Right lobe of liver (tissue), 6 donors: ENCODE measurements at regions not wholly inside any gene's neighbourhood (a gene's known extent, or its start where the extent isn't known, plus 50 kb on each side); places are given as distances from the start of the nearest gene placed in this dataset.

Experiments used
- ATAC-seq, 4 donors: fragments of 200-7000 bp; cut with Tn5 transposase; one replicate each; pipeline ENCODE4 v1.9.1; 2020; ENCODE audit warnings: mild to moderate bottlenecking in 4 of 4, moderate library complexity in 4 of 4
- DNase-seq, 3 donors: peaks; one replicate each; pipeline ENCODE4 v3.0.0-alpha.2; 2020
- H3K27ac ChIP-seq, 3 donors: fragments of 200-600 bp; one replicate each; pipeline ENCODE4 v1.8.0; 2022
- H3K27me3 ChIP-seq, 2 donors: fragments of 200-600 bp; one replicate each; pipeline ENCODE4 v1.8.0; 2022
- H3K36me3 ChIP-seq, 4 donors: fragments of 200-600 bp; sonication (generic) in 1 of 4; one replicate each; pipeline versions ENCODE4 v1.5.1 to v1.8.0; 2017 to 2022; ENCODE audit warnings: control low read depth in 1 of 4
- H3K4me1 ChIP-seq, 4 donors: fragments of 200-600 bp; sonication (generic) in 1 of 4; one replicate each; pipeline versions ENCODE4 v1.5.1 to v1.8.0; 2017 to 2022; ENCODE audit warnings: control low read depth in 1 of 4
- H3K4me3 ChIP-seq, 3 donors: fragments of 200-600 bp; one replicate each; pipeline ENCODE4 v1.8.0; 2022
- H3K9me3 ChIP-seq, 4 donors: fragments of 200-600 bp; sonication (generic) in 1 of 4; one replicate each; pipeline versions ENCODE4 v1.5.1 to v1.8.0; 2017 to 2022; ENCODE audit warnings: control low read depth in 1 of 4
- CTCF ChIP-seq, 4 donors: fragments of 200-600 bp in 3 of 4; fragments of 450-650 bp in 1 of 4; IDR thresholded peaks; one replicate each; pipeline versions ENCODE4 v1.5.1 to v1.8.0; 2016 to 2022; ENCODE audit warnings: antibody characterized with exemption in 4 of 4, mild to moderate bottlenecking in 2 of 4
- POLR2A ChIP-seq: fragments of 450-650 bp; IDR thresholded peaks from one replicate; pipeline ENCODE4 v1.6.1; 2017; ENCODE audit warnings: antibody characterized with exemption, mild to moderate bottlenecking
- WGBS: methylation state at CpG from one replicate; pipeline ENCODE4 v1.1.6; 2018; ENCODE audit warnings: low coverage, low lambda C conversion rate; ENCODE audit not compliant: insufficient coverage; ENCODE audit errors: missing lambda C conversion rate; 5-methylcytosine and 5-hydroxymethylcytosine counted together
- intact Hi-C, 2 donors: fragments of 100-400 bp; cut with DNase I; formaldehyde crosslinking; loops; one replicate each; pipeline versions ENCODE4 v1.11.2 to v1.14.1; 2022
- donor health status: DM: no; HTN: yes; CAD: no.
- donor health status: DM: no; HTN: no; CAD: no.
- donor health status: DM: no; HTN: no; CAD: no.
- donor health status: DM: no; HTN: yes; CAD: no.
- donor health status: DM: no; HTN: yes; CAD: no.

GRCh38 chr19:30070198-30070967, 128.3 kb downstream of the URI1 start:
- no peak for TF ChIP-seq CTCF (IDR thresholded peaks at IDR 0.05)
- TF ChIP-seq POLR2A: no peak
- H3K4me3 ChIP-seq: no peak overlapping the region
- no peaks in the 10 kb centered on the region for H3K9me3 ChIP-seq
- peaks cover 0 to 2% (median 0%) of the 10 kb centered on the region in 4 donors for H3K4me1 ChIP-seq
- no peaks in the 10 kb centered on the region for H3K36me3 ChIP-seq
- no peak overlapping the region for H3K27ac ChIP-seq
- WGBS: 53% methylated on average over 13 of the region's 29 CpGs
- H3K27me3 ChIP-seq: no peaks in the 10 kb centered on the region
- DNase-seq: peak in 2 of 3 donors; percentile 28 to 42
- ATAC-seq: no peak
- intact Hi-C loops: no loop called here

- H3K4me1 ChIP-seq: no peaks in the 10 kb centered on the region
- 53% methylated on average over 4 of the region's 26 CpGs for WGBS
- no peak overlapping the region for H3K4me3 ChIP-seq
Observed at GRCh38 chr19:30070968-30071632, 129.1 kb downstream of the URI1 start.

GRCh38 chr19:30071871-30072270, 129.8 kb downstream of the URI1 start:
- intact Hi-C loops: no loop called here
- ATAC-seq: no peak
- no peak for TF ChIP-seq CTCF (IDR thresholded peaks at IDR 0.05)
- no peak for TF ChIP-seq POLR2A
- Histone ChIP-seq H3K27ac (no peak overlapping the region), H3K4me3 (no peak overlapping the region), H3K27me3 (no peaks in the 10 kb centered on the region), H3K36me3 (no peaks in the 10 kb centered on the region), H3K9me3 (no peaks in the 10 kb centered on the region), H3K4me1 (no peaks in the 10 kb centered on the region)
- 85% methylated on average over 8 of the region's 15 CpGs for WGBS
- DNase-seq: peak in 2 of 3 donors; percentile 17

More at GRCh38 chr19:30070968-30071632, 129.1 kb downstream of the URI1 start:
- H3K27me3 ChIP-seq: no peaks in the 10 kb centered on the region
- intact Hi-C loops: no loop called here
- DNase-seq: peak in 2 of 3 donors; percentile 24 to 53
- no peaks in the 10 kb centered on the region for H3K36me3 ChIP-seq
- H3K27ac ChIP-seq: no peak overlapping the region
- no peak for ATAC-seq
- TF ChIP-seq POLR2A (no peak), CTCF (IDR thresholded peaks at IDR 0.05) (no peak)
- H3K9me3 ChIP-seq: no peaks in the 10 kb centered on the region

- no peak for ATAC-seq
- no peak overlapping the region for H3K27ac ChIP-seq
- no peaks in the 10 kb centered on the region for H3K36me3 ChIP-seq
- no peaks in the 10 kb centered on the region for H3K9me3 ChIP-seq
- H3K27me3 ChIP-seq: no peaks in the 10 kb centered on the region
- DNase-seq: peak in 2 of 3 donors; percentile 5 to 39
- 74% methylated on average over 6 of the region's 16 CpGs for WGBS
- intact Hi-C loops: no loop called here
- no peak for TF ChIP-seq POLR2A
- TF ChIP-seq CTCF (IDR thresholded peaks at IDR 0.05): no peak
- H3K4me1 ChIP-seq: no peaks in the 10 kb centered on the region
- H3K4me3 ChIP-seq: no peak overlapping the region
Observed at GRCh38 chr19:30073152-30074000, 131.3 kb downstream of the URI1 start.
